BLaER1 treated with 17β-estradiol and CSF1 and Interleukin-3, amounts not matched to agents 10 nM and 100 nM (cell line): ENCODE measurements at regions not wholly inside any gene's neighbourhood (a gene's known extent, or its start where the extent isn't known, plus 50 kb on each side); places are given as distances from the start of the nearest gene placed in this dataset.

Experiments
- H3K27ac ChIP-seq, 11 experiments: shearing (Covaris generic); formaldehyde crosslinking; 2 replicates each; pipeline ENCODE4 v1.8.1; 2022
- H3K27me3 ChIP-seq, 11 experiments: shearing (Covaris generic); formaldehyde crosslinking; 2 replicates each; pipeline ENCODE4 v1.8.1; 2022
- H3K36me3 ChIP-seq, 11 experiments: shearing (Covaris generic); formaldehyde crosslinking; 2 replicates each; pipeline ENCODE4 v1.8.1; 2022
- H3K4me1 ChIP-seq, 10 experiments: shearing (Covaris generic); formaldehyde crosslinking; 2 replicates each; pipeline ENCODE4 v1.8.1; 2022
- H3K4me2 ChIP-seq, 11 experiments: shearing (Covaris generic); formaldehyde crosslinking; 2 replicates each; pipeline ENCODE4 v1.8.1; 2022
- H3K4me3 ChIP-seq, 10 experiments: shearing (Covaris generic); formaldehyde crosslinking; 2 replicates each; pipeline ENCODE4 v1.8.1; 2022
- H3K9ac ChIP-seq, 11 experiments: shearing (Covaris generic); formaldehyde crosslinking; 2 replicates each; pipeline ENCODE4 v1.8.1; 2022
- H3K9me3 ChIP-seq, 11 experiments: shearing (Covaris generic); formaldehyde crosslinking; replicated peaks in 1 of 11; 2 replicates each; pipeline ENCODE4 v1.8.1; 2022
- H4K20me1 ChIP-seq, 11 experiments: shearing (Covaris generic); formaldehyde crosslinking; 2 replicates each; pipeline ENCODE4 v1.8.1; 2022
- Cebpa-rat ChIP-seq, 11 experiments: shearing (Covaris generic); IDR thresholded peaks; 2 replicates each; pipeline ENCODE4 v1.8.1; 2022

DNA sequence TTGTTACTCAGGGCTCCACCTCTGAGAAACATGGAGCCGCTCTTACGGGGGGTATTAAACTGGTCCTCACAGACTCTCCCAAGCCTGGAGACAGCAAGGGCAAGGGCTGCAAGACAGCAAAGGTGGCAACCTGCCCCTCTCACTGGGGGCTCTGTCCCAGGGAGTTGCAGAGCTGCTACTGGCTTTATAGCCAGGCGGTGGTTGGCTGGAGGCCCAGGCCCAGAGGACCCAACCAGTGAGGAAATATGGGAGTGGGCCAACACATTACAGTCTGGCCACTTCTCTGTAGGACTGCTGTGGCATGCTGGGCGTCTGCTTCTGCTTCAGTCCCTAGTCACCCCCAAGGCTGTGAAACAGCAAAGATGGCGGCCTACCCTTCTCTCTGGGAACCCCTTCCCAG is 597.2 kb downstream of the LRRC70 start:
- Histone ChIP-seq H3K9me3 (peaks cover 0 to 17% (median 10%) of the 10 kb centered on the region in 11 experiments; a peak in 10 of 22 replicates), H3K27me3 (no peaks in the 10 kb centered on the region), H3K4me3 (no peak overlapping the region), H3K36me3 (no peaks in the 10 kb centered on the region), H4K20me1 (no peaks in the 10 kb centered on the region), H3K9ac (no peak overlapping the region), H3K4me2 (no peak overlapping the region), H3K4me1 (no peaks in the 10 kb centered on the region), H3K27ac (no peak overlapping the region)
- no peak for TF ChIP-seq Cebpa-rat (IDR thresholded peaks at IDR 0.05)

DNA sequence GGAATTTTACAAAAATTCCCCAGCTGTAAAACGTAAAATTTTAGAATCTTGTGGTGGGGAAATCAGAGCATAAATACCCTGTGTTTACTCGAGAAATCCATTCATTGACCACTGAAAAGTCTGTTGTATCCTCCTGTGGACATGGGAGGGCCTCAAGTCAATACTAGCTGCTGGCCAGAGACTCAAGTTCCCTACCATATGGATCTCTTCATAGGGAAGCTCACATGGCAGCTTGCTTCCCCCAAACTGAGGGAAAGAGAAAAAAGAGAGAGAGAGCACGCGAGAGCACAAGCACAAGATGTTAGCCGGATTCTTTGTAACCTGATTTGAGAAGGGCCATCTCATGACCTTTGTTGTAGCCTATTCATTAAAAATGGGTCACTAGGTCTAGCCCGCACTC is 591.9 kb downstream of the LRRC70 start:
- H3K9me3 ChIP-seq = peaks cover 0 to 10% (median 0%) of the 10 kb centered on the region in 11 experiments; a peak in 3 of 22 replicates
- no peak for TF ChIP-seq Cebpa-rat (IDR thresholded peaks at IDR 0.05)

GRCh38 chr5:63164838-63165535 is 586.4 kb downstream of the LRRC70 start:
- Histone ChIP-seq H3K4me3 (no peak overlapping the region), H3K27me3 (no peaks in the 10 kb centered on the region), H3K4me1 (no peaks in the 10 kb centered on the region), H3K27ac (no peak overlapping the region), H3K9me3 (peaks cover 0 to 14% (median 0%) of the 10 kb centered on the region in 11 experiments; a peak in 3 of 22 replicates), H3K4me2 (no peak overlapping the region), H3K9ac (no peak overlapping the region), H3K36me3 (no peaks in the 10 kb centered on the region), H4K20me1 (no peaks in the 10 kb centered on the region)
- TF ChIP-seq Cebpa-rat (IDR thresholded peaks at IDR 0.05) = no peak

More for the DNA sequence above, 591.9 kb downstream of the LRRC70 start:
- Histone ChIP-seq H3K27ac (no peak overlapping the region), H3K4me1 (no peaks in the 10 kb centered on the region), H3K36me3 (no peaks in the 10 kb centered on the region), H3K4me2 (no peak overlapping the region), H4K20me1 (no peaks in the 10 kb centered on the region), H3K4me3 (no peak overlapping the region), H3K27me3 (no peaks in the 10 kb centered on the region), H3K9ac (no peak overlapping the region)

GRCh38 chr5:63164339-63164738 is 585.7 kb downstream of the LRRC70 start:
- H4K20me1 ChIP-seq = no peaks in the 10 kb centered on the region
- H3K4me3 ChIP-seq = no peak overlapping the region
- no peaks in the 10 kb centered on the region for H3K36me3 ChIP-seq
- no peak overlapping the region for H3K9ac ChIP-seq
- H3K27ac ChIP-seq = no peak overlapping the region
- TF ChIP-seq Cebpa-rat (IDR thresholded peaks at IDR 0.05) = no peak
- peaks cover 0 to 14% (median 0%) of the 10 kb centered on the region in 11 experiments; a peak in 3 of 22 replicates for H3K9me3 ChIP-seq
- H3K4me1 ChIP-seq = no peaks in the 10 kb centered on the region
- H3K27me3 ChIP-seq = no peaks in the 10 kb centered on the region
- H3K4me2 ChIP-seq = no peak overlapping the region

DNA sequence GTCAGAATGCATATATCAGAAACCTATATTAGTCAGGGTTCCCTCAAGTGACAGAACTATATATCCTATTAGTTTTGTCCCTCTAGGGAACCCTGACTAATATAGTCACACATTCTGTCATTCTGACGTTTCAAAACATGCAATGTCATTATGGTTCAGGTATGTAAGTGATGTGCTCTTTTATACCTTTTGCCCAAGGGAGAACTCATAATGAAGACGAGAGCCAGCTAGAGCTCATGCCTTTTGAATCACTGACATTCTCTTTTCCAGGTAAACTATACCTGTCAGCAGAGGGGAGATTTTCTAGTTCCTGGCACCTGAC is 576.7 kb downstream of the LRRC70 start:
- Histone ChIP-seq H3K9ac (no peak overlapping the region), H3K9me3 (peaks cover 0 to 11% (median 0%) of the 10 kb centered on the region in 11 experiments; a peak in 5 of 22 replicates), H3K4me1 (no peaks in the 10 kb centered on the region), H3K4me2 (no peak overlapping the region), H3K27me3 (no peaks in the 10 kb centered on the region), H3K36me3 (no peaks in the 10 kb centered on the region), H3K4me3 (no peak overlapping the region), H4K20me1 (no peaks in the 10 kb centered on the region), H3K27ac (no peak overlapping the region)
- TF ChIP-seq Cebpa-rat (IDR thresholded peaks at IDR 0.05) = no peak

- Histone ChIP-seq H3K9ac (no peak overlapping the region), H3K9me3 (peaks cover 0 to 13% (median under 1%) of the 10 kb centered on the region in 11 experiments; a peak in 6 of 22 replicates), H4K20me1 (no peaks in the 10 kb centered on the region), H3K4me1 (no peaks in the 10 kb centered on the region; a peak in 1 of 20 replicates), H3K4me3 (no peak overlapping the region), H3K36me3 (no peaks in the 10 kb centered on the region), H3K27me3 (no peaks in the 10 kb centered on the region), H3K4me2 (no peak overlapping the region), H3K27ac (no peak overlapping the region)
- no peak for TF ChIP-seq Cebpa-rat (IDR thresholded peaks at IDR 0.05)
These were observed 576.1 kb downstream of the LRRC70 start for GRCh38 chr5:63154476-63155309.

- H3K9ac ChIP-seq = no peak overlapping the region
- H3K27ac ChIP-seq = no peak overlapping the region
- H3K4me2 ChIP-seq = no peak overlapping the region
- no peaks in the 10 kb centered on the region for H3K36me3 ChIP-seq
- H3K9me3 ChIP-seq = peaks cover 0 to 20% (median 7%) of the 10 kb centered on the region in 11 experiments; a peak in 7 of 22 replicates
- H4K20me1 ChIP-seq = no peaks in the 10 kb centered on the region
- H3K4me1 ChIP-seq = peaks cover 0 to 6% (median 0%) of the 10 kb centered on the region in 10 experiments; a peak in 2 of 20 replicates
- no peaks in the 10 kb centered on the region for H3K27me3 ChIP-seq
- no peak for TF ChIP-seq Cebpa-rat (IDR thresholded peaks at IDR 0.05)
- H3K4me3 ChIP-seq = no peak overlapping the region
These were observed 574.3 kb downstream of the LRRC70 start for GRCh38 chr5:63152871-63153270.

DNA sequence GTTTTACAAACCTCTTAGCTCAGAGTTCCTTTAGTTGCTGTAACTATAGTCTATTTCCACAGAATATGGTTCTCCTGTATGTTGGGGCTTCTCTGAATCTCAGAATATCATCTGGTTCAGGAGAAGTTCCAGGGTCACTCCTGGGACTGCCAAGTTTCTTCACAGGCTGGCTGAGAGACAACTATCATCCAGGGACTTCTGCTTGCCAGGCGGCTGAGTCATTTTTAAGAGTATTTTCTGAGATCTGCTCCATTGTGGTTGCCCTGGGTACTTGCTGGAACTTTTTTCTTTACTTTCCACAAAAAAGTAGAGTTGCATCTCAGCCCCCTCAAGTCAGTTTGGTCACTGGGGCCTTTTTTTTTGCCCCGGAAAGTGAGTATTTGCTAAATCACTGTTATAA is 566.5 kb downstream of the LRRC70 start:
- Histone ChIP-seq H4K20me1 (no peaks in the 10 kb centered on the region), H3K4me2 (peak overlapping the region; percentile 60 to 89 (median 73)), H3K4me3 (peak overlapping the region in 9 of 10 experiments; percentile 2 to 54 (median 33); a peak in 15 of 20 replicates), H3K36me3 (no peaks in the 10 kb centered on the region), H3K27ac (peak overlapping the region in 9 of 11 experiments; percentile 32 to 74 (median 59); a peak in 17 of 22 replicates), H3K9me3 (peaks cover 0 to 48% (median 6%) of the 10 kb centered on the region in 11 experiments; a peak in 10 of 22 replicates), H3K9ac (peak overlapping the region in 10 of 11 experiments; percentile 9 to 75 (median 45); a peak in 18 of 22 replicates), H3K4me1 (peaks cover 13 to 55% (median 19%) of the 10 kb centered on the region in 10 experiments), H3K27me3 (no peaks in the 10 kb centered on the region)
- no peak for TF ChIP-seq Cebpa-rat (IDR thresholded peaks at IDR 0.05)

DNA sequence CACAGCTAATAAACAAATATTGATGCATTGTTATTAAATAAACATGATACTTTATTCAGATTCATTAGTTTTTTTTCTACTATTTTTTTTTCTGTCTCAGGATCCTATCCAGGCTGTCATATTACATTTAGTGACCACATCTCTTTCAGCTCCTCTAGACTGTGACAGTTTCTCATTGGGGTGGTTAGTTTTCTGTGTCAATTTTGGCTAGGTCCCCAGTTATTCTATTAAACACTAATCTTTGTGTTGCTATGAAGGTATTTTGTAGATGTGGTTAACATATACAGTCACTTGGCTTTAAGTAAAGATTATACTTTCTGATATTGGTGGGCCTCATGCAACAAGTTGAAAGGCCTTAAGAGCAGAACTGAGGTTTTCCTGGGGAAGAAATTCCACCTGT is 563.0 kb downstream of the LRRC70 start:
- H3K9ac ChIP-seq = no peak overlapping the region
- no peak overlapping the region for H3K4me3 ChIP-seq
- H3K36me3 ChIP-seq = no peaks in the 10 kb centered on the region
- H3K27me3 ChIP-seq = no peaks in the 10 kb centered on the region
- no peaks in the 10 kb centered on the region for H4K20me1 ChIP-seq
- peak overlapping the region in 1 of 11 experiments; percentile 0; a peak in 1 of 22 replicates for H3K4me2 ChIP-seq
- no peak for TF ChIP-seq Cebpa-rat (IDR thresholded peaks at IDR 0.05)
- H3K9me3 ChIP-seq = peaks cover 0 to 47% (median 8%) of the 10 kb centered on the region in 11 experiments; a peak in 13 of 22 replicates
- no peak overlapping the region for H3K27ac ChIP-seq
- peaks cover 13 to 44% (median 19%) of the 10 kb centered on the region in 10 experiments for H3K4me1 ChIP-seq
